Upper lobe of left lung (tissue), 4 donors: ENCODE measurements at regions not wholly inside any gene's neighbourhood (a gene's known extent, or its start where the extent isn't known, plus 50 kb on each side); places are given as distances from the start of the nearest gene placed in this dataset.

Source experiments
- EP300 ChIP-seq, 4 donors: sonication (generic); formaldehyde crosslinking; IDR thresholded peaks; one replicate each; pipeline ENCODE4 v1.5.1; 2017; ENCODE audit warnings: antibody characterized with exemption in 4 of 4, control low read depth in 2 of 4
- POLR2A ChIP-seq, 4 donors: fragments of 450-650 bp; IDR thresholded peaks; one replicate each; pipeline ENCODE4 v1.5.1; 2016 to 2017; ENCODE audit warnings: antibody characterized with exemption in 4 of 4, mild to moderate bottlenecking in 2 of 4
- POLR2AphosphoS5 ChIP-seq, 2 donors: sonication (generic); formaldehyde crosslinking; IDR thresholded peaks; one replicate each; pipeline ENCODE4 v1.5.1; 2017; ENCODE audit warnings: antibody characterized with exemption in 2 of 2
- TF ChIP-seq, protein P1 (sequence below), 6 experiments: fragments of 450-650 bp in 4 of 6; fragments of 200-600 bp in 2 of 6; sonication (generic) in 2 of 6; IDR thresholded peaks; one replicate each; pipeline ENCODE4 v1.5.1; 2016 to 2019; ENCODE audit warnings: antibody characterized with exemption in 6 of 6

DNA sequence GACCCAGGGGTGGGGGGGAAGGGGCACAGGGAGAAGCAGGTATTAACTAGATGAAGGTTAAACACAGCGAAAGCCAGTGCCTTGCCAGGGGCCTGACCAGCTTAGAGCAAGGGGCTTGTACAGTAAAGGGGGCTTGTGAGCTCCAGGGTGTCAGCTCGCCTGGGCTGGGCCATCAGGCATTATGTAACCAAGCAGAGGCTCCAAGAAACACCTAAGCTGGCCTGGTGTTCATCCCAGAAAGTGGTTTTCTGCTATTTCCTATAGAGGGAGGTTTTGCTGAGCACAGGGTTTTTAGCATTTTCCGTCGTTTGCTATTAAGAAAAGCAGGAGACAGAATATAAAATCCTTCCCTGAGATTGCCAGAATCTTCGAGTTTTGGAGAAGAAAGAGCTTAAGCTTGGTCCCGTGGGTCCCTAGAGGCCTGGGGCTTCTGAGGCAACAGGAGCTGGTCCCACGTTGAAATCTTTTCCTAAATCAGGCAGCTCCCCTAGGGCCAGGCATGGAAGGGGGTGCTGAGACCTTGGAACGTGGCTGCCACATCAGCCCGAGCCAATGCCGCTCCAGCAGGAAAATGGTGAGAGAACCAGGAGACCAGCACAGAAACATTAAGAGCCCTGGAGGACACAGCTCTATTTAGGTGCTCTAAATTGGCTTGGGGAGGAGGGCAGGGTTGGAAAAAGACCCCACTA, 71.4 kb downstream of the ISG20 start:
- TF ChIP-seq, protein P1, sequence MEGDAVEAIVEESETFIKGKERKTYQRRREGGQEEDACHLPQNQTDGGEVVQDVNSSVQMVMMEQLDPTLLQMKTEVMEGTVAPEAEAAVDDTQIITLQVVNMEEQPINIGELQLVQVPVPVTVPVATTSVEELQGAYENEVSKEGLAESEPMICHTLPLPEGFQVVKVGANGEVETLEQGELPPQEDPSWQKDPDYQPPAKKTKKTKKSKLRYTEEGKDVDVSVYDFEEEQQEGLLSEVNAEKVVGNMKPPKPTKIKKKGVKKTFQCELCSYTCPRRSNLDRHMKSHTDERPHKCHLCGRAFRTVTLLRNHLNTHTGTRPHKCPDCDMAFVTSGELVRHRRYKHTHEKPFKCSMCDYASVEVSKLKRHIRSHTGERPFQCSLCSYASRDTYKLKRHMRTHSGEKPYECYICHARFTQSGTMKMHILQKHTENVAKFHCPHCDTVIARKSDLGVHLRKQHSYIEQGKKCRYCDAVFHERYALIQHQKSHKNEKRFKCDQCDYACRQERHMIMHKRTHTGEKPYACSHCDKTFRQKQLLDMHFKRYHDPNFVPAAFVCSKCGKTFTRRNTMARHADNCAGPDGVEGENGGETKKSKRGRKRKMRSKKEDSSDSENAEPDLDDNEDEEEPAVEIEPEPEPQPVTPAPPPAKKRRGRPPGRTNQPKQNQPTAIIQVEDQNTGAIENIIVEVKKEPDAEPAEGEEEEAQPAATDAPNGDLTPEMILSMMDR (IDR thresholded peaks at IDR 0.05): no peak
- TF ChIP-seq POLR2A (IDR thresholded peaks at IDR 0.05) (no peak), POLR2AphosphoS5 (IDR thresholded peaks at IDR 0.05) (no peak), EP300 (IDR thresholded peaks at IDR 0.05) (no peak)
